ENCODE measurements at regions not wholly inside any gene's neighbourhood (a gene's known extent, or its start where the extent isn't known, plus 50 kb on each side); places are given as distances from the start of the nearest gene placed in this dataset.
A peak's percentile ranks its signal among the peaks of the same experiment; 100 is the strongest.
"Not testable (repeated sequence)": the region's sequence is repeated elsewhere in the genome, so short reads cannot be mapped to it uniquely, and the experiment has no call there.

- H3K4me1 ChIP-seq: no peaks in the 10 kb centered on the region
- no peak for TF ChIP-seq CTCF (IDR thresholded peaks at IDR 0.05)
- TF ChIP-seq POLR2A (IDR thresholded peaks at IDR 0.05): no peak
- intact Hi-C loops (cut with DNase I; ENCODE audit: low total_unique reads): no loop called here
These were observed 304.4 kb upstream of the ZC3H15 start for GRCh38 chr2:186181625-186182024.

DNA sequence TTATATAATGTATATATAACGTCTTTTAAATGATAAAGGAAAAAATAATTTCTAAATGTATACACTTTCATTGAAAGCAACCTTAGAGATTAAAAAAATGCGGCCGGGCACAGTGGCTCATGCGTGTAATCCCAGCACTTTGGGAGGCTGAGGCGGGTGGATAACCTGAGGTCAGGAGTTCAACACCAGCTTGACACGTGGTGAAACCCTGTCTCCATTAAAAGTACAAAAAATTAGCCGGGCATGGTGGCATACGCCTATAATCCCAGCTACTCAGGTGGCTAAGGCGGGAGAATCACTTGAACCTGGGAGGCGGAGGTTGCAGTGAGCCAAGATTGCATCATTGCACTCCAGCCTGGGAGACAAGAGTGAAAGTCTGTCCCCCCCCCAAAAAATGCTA, 303.7 kb upstream of the ZC3H15 start:
- intact Hi-C loops (cut with DNase I; ENCODE audit: low total_unique reads): not testable (repeated sequence)
- 88 to 92% methylated on average over 10 of the region's 10 CpGs for WGBS, 2 donors

More at GRCh38 chr2:186181625-186182024, 304.4 kb upstream of the ZC3H15 start:
- Histone ChIP-seq H3K9me3 (no peaks in the 10 kb centered on the region), H3K36me3 (ENCODE audit: low read depth, missing control alignments) (no peaks in the 10 kb centered on the region), H3K4me3 (no peak overlapping the region), H3K27me3 (no peaks in the 10 kb centered on the region), H3K27ac (no peak overlapping the region)
- 92 to 93% methylated on average over 1 of the region's 1 CpG for WGBS, 2 donors
- no peak for DNase-seq

GRCh38 chr2:186183406-186183805, 302.7 kb upstream of the ZC3H15 start:
- DNase-seq: no peak
- Histone ChIP-seq H3K27ac (no peak overlapping the region), H3K4me3 (no peak overlapping the region), H3K27me3 (no peaks in the 10 kb centered on the region), H3K36me3 (ENCODE audit: low read depth, missing control alignments) (no peaks in the 10 kb centered on the region), H3K9me3 (no peaks in the 10 kb centered on the region), H3K4me1 (no peaks in the 10 kb centered on the region)
- no peak for TF ChIP-seq CTCF (IDR thresholded peaks at IDR 0.05)
- no peak for TF ChIP-seq POLR2A (IDR thresholded peaks at IDR 0.05)
- intact Hi-C loops (cut with DNase I; ENCODE audit: low total_unique reads): no loop called here
- WGBS, 2 donors: 83 to 92% methylated on average over 3 of the region's 3 CpGs

More for the DNA sequence above, 303.7 kb upstream of the ZC3H15 start:
- not testable (repeated sequence) for H3K36me3 ChIP-seq (ENCODE audit: low read depth, missing control alignments); H3K27me3 ChIP-seq; H3K9me3 ChIP-seq; H3K4me3 ChIP-seq; H3K27ac ChIP-seq; H3K4me1 ChIP-seq; DNase-seq

- Histone ChIP-seq H3K4me1 (no peaks in the 10 kb centered on the region), H3K36me3 (ENCODE audit: low read depth, missing control alignments) (no peaks in the 10 kb centered on the region), H3K9me3 (no peaks in the 10 kb centered on the region), H3K4me3 (no peak overlapping the region), H3K27ac (peak overlapping the region in 1 of 2 donors; percentile 45), H3K27me3 (no peaks in the 10 kb centered on the region)
- intact Hi-C loops (cut with DNase I; ENCODE audit: low total_unique reads): no loop called here
- DNase-seq: no peak
- no peak for TF ChIP-seq POLR2A (IDR thresholded peaks at IDR 0.05)
- no peak for TF ChIP-seq CTCF (IDR thresholded peaks at IDR 0.05)
These were observed 298.2 kb upstream of the ZC3H15 start for GRCh38 chr2:186187854-186188253.

GRCh38 chr2:186189816-186190215, 296.2 kb upstream of the ZC3H15 start:
- H3K4me3 ChIP-seq: no peak overlapping the region
- H3K27ac ChIP-seq: no peak overlapping the region
- DNase-seq: no peak
- no peak for TF ChIP-seq CTCF (IDR thresholded peaks at IDR 0.05)
- no peak for TF ChIP-seq POLR2A (IDR thresholded peaks at IDR 0.05)
- no peaks in the 10 kb centered on the region for H3K36me3 ChIP-seq (ENCODE audit: low read depth, missing control alignments)
- no peaks in the 10 kb centered on the region for H3K27me3 ChIP-seq
- H3K4me1 ChIP-seq: no peaks in the 10 kb centered on the region
- intact Hi-C loops (cut with DNase I; ENCODE audit: low total_unique reads): no loop called here
- H3K9me3 ChIP-seq: no peaks in the 10 kb centered on the region
